ENCODE measurements at regions not wholly inside any gene's neighbourhood (a gene's known extent, or its start where the extent isn't known, plus 50 kb on each side); places are given as distances from the start of the nearest gene placed in this dataset.

- TF ChIP-seq DDX20 (tag; IDR thresholded peaks at IDR 0.05; ENCODE audit: low read depth) (no peak), ZBTB8A (IDR thresholded peaks at IDR 0.05; ENCODE audit: partially characterized antibody) (no peak)
These were observed 124.6 kb upstream of the CDK13 start (continued) for GRCh38 chr7:39825401-39825980.

- Histone ChIP-seq H3K27me3 (ENCODE audit: control insufficient read depth in 2 of 2, insufficient read depth in 2 of 2, low read length in 2 of 2) (peaks cover 0 to 9% of the 10 kb centered on the region in 2 experiments; a peak in 3 of 5 replicates), H2AFZ (ENCODE audit: low read depth, low read length) (no peak overlapping the region), H3K79me2 (ENCODE audit: control insufficient read depth, insufficient read depth, low read length) (no peaks in the 10 kb centered on the region), H3K4me2 (ENCODE audit: insufficient read depth, low read length) (no peak overlapping the region), H3K36me3 (ENCODE audit: control insufficient read depth, insufficient read depth, low read length) (no peaks in the 10 kb centered on the region), H3K4me3 (no peak overlapping the region), H3K9ac (ENCODE audit: insufficient read depth in 1 of 2, low read depth in 2 of 2, low read length in 2 of 2) (no peak overlapping the region), H3K9me1 (ENCODE audit: control insufficient read depth, insufficient read depth, low read length) (no peaks in the 10 kb centered on the region), H3K9me3 (replicated peaks; ENCODE audit: control insufficient read depth, insufficient read depth, low read depth, low read length) (no peaks in the 10 kb centered on the region; the same call in 1 of the 2 replicates), H3K4me1 (replicated peaks in 1 of 2; ENCODE audit: control insufficient read depth in 2 of 2, insufficient read depth in 2 of 2, low read length in 2 of 2) (peaks cover 0 to 4% of the 10 kb centered on the region in 2 experiments; a peak in 2 of 5 replicates), H3K27ac (ENCODE audit: extremely low read depth, low read depth, low read length) (no peak overlapping the region), H4K20me1 (replicated peaks; ENCODE audit: control insufficient read depth, insufficient read depth, low read length) (no peaks in the 10 kb centered on the region)
- in situ Hi-C loops (cut with MboI) (no loop called here), intact Hi-C loops (cut with micrococcal nuclease) (no loop called here)
- no TSS peak for BruUV-seq (replicated peaks)
- CTCF ChIA-PET (ENCODE audit: low intra/inter-chr PET ratio) = no interaction called here
- no peak for FAIRE-seq
- no peak for TF ChIP-seq STAT5B (CRISPR knock-in tag; IDR thresholded peaks at IDR 0.05)
- TF ChIP-seq NR3C1 (CRISPR knock-in tag; IDR thresholded peaks at IDR 0.05) = no peak
- POLR2A ChIA-PET = interaction anchor here (0.7 kb wide), 1 partner anchor 341 kb away, joined by 3 read pairs; no protein-coding TSS in a partner anchor
- no peak for DNase-seq (ENCODE audit: extremely low read depth in 1 of 4, low spot score in 3 of 4)
- WGBS (ENCODE audit: insufficient coverage, low coverage, missing lambda C conversion rate) = 0% methylated on average over 2 of the region's 2 CpGs
- no peak for ATAC-seq
These were observed 123.9 kb upstream of the CDK13 start for GRCh38 chr7:39826166-39826565.

Data from K562 (cell line).